Calu3 (cell line): ENCODE measurements at regions not wholly inside any gene's neighbourhood (a gene's known extent, or its start where the extent isn't known, plus 50 kb on each side); places are given as distances from the start of the nearest gene placed in this dataset.

Source experiments
- BruUV-seq: library from RNA; stranded (reverse); fragments of 400-500 nt; replicated peaks from 2 replicates; lab custom pipeline; 2021; lab: Mats Ljungman, UMichigan
- CTCF ChIA-PET: fragments of 300-600 bp; sonication (Branson Sonifier 250); formaldehyde crosslinking; loops from one replicate; lab custom pipeline; 2022; ENCODE audit warnings: antibody characterized with exemption; lab: Charles Lee
- DNase-seq: peaks from one replicate; pipeline ENCODE4 v3.0.0; 2022
- H3K27ac Mint-ChIP-seq: one replicate; pipeline ENCODE4 v1.8.0; 2022; ENCODE audit warnings: mixed read lengths; ENCODE audit not compliant: unreplicated experiment
- H3K27me3 Mint-ChIP-seq: one replicate; pipeline ENCODE4 v1.8.0; 2022; ENCODE audit warnings: mixed read lengths; ENCODE audit not compliant: unreplicated experiment
- H3K36me3 Mint-ChIP-seq: one replicate; pipeline ENCODE4 v1.8.0; 2022; ENCODE audit warnings: mild to moderate bottlenecking, moderate library complexity, mixed read lengths; ENCODE audit not compliant: insufficient read depth, unreplicated experiment
- H3K4me1 Mint-ChIP-seq: one replicate; pipeline ENCODE4 v1.8.0; 2022; ENCODE audit warnings: mild to moderate bottlenecking, low read depth, mixed read lengths; ENCODE audit not compliant: unreplicated experiment
- H3K4me3 Mint-ChIP-seq: one replicate; pipeline ENCODE4 v1.8.0; 2022; ENCODE audit warnings: mild to moderate bottlenecking, low read depth, moderate library complexity, mixed read lengths; ENCODE audit not compliant: unreplicated experiment
- H3K9me3 Mint-ChIP-seq: one replicate; pipeline ENCODE4 v1.8.0; 2022; ENCODE audit warnings: low read depth, mixed read lengths; ENCODE audit not compliant: unreplicated experiment
- CTCF ChIP-seq: fragments of 200-600 bp; IDR thresholded peaks from one replicate; pipeline ENCODE4 v1.8.0; 2022; ENCODE audit warnings: antibody characterized with exemption; ENCODE audit not compliant: unreplicated experiment
- intact Hi-C: fragments of 100-400 bp; cut with micrococcal nuclease; formaldehyde crosslinking; loops from one replicate; pipeline ENCODE4 v1.10.0; 2022; ENCODE audit not compliant: unreplicated experiment

DNA sequence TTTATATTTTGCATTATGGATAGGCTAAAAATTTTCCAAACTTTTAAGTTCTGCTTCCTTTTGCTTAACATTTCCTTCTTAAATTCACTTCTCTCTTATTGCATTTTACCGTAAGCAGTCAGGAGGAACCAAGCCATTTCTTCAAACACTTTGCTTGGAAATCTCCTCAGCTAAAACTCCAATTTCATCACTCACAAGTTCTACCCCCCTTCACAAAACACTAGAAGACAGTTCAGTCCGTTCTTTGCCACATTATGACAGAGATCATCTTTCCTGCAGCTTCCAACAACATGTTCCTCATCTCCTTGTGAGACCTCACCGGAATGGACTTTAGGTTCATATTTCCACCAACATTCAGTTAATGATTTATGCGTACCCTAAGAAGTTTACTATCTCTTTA, 79.2 kb upstream of the LY86 start:
- no peaks in the 10 kb centered on the region for H3K4me1 Mint-ChIP-seq
- no peaks in the 10 kb centered on the region for H3K9me3 Mint-ChIP-seq
- CTCF ChIA-PET = no interaction called here
- peaks cover 17% of the 10 kb centered on the region for H3K27me3 Mint-ChIP-seq
- no peak overlapping the region for H3K27ac Mint-ChIP-seq
- no peak overlapping the region for H3K4me3 Mint-ChIP-seq
- DNase-seq = no peak
- no peaks in the 10 kb centered on the region for H3K36me3 Mint-ChIP-seq
- no peak for TF ChIP-seq CTCF
- intact Hi-C loops = no loop called here
- BruUV-seq = no TSS peak

DNA sequence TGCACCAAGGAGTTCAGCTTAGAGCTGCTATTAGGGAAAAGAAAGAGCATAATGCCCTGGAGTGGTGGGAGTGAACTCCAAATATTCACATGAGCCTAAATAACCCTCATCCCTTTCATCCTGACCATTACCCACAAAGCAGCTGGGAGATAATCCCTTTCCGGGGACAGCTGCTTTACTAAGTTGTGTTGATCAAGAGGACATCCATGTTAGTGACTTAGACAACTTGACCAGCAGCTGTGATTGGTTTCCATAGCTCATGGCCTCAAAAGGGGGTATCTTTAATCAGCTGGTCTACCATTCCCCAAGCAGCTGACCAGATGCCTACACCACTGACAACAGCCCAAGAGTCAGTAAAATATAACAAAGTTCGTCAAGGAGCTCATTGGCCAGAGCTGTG, 75.8 kb upstream of the LY86 start:
- Mint-ChIP-seq H3K27me3 (peaks cover 31% of the 10 kb centered on the region), H3K4me3 (no peak overlapping the region), H3K4me1 (no peaks in the 10 kb centered on the region), H3K36me3 (no peaks in the 10 kb centered on the region), H3K27ac (no peak overlapping the region), H3K9me3 (no peaks in the 10 kb centered on the region)
- CTCF ChIA-PET = no interaction called here
- TF ChIP-seq CTCF = no peak
- intact Hi-C loops = no loop called here
- BruUV-seq = no TSS peak
- DNase-seq = no peak

DNA sequence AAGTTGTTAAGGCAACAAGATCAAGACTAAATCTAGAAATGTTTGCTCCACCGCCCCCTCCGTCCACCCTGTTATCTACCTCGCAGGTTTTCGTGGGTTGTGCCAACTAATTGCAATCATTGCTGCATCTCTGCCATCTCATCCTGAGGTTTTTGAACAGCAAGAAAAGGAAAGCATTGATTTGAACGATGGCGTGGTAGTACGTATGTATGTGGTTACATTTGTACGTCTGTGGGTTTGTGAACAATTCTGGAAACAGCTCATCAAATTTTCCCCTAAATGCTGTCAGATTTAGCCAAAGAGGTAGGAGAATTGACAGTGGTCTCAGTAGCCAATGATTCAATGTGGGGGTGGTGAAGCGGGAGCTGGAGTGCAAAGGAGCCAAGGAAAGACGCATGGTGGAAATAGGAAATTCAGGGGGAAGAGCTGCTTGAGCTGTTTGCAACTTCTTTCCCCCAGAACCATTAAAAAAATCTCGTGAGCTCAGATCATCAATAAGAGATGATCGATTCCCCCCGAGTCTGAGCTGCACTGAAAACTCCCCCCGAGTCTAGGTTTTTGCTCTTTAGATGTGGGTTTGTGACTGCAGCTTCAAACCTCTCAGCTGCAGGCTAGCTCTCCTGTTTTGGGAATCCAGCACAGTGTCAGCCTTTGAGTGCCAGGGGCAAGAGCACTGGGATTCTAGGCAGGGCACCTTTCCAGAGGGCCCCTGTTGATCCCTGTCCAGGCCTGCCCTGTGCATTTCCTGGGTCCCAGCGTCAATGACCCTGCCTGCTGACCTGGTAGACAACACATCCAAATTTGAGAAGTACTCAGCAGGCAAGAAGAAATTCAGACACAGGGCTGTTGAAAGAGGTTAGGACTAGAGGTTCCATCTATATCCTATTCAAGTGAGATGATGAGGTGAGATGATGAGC, 72.6 kb upstream of the LY86 start:
- CTCF ChIA-PET = interaction anchor here (1.4 kb wide), 1 partner anchor 9 kb away, joined by 3 read pairs; no protein-coding TSS in a partner anchor
- Mint-ChIP-seq H3K27me3 (peaks cover 64% of the 10 kb centered on the region), H3K9me3 (no peaks in the 10 kb centered on the region), H3K27ac (no peak overlapping the region), H3K36me3 (no peaks in the 10 kb centered on the region), H3K4me3 (no peak overlapping the region), H3K4me1 (no peaks in the 10 kb centered on the region)
- intact Hi-C loops = no loop called here
- TF ChIP-seq CTCF = no peak
- BruUV-seq = no TSS peak
- no peak for DNase-seq

DNA sequence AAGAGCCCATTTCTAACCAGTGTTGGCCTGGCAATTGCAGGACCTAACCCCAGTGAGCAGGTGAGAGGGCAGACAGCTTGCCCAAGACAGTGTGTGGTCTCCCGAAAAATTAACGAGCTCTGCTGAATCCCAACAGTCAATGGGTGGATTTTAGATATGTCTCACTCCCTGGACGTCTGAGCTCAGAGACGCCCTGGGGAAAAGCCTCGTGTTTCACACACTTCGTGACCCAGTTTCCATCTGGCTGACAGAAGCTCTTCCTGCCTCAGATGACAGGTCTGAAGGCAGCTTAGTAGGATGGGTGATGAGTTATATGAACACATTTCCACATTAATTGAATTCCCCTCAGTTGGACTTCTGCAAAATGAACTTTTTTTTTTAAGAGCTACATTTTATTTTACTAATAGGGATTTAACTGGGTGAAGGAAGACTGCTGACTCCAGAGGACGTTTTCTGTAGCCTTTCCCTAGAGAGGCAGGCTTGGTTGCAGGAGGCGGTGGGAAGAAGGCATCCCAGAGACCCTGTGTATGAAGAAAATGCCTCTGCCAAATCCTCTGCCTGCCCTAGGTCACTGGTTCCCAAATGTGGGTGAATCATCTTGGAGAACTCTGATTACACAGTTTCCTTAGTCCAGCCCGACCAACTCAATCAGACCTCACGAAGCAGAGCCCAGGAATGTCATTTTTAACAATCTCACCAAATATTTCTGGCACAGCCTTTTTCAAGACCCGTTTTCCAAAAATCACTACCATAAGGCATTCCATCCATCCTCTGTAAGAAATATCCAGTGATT, 71.7 kb upstream of the LY86 start:
- H3K4me1 Mint-ChIP-seq = no peaks in the 10 kb centered on the region
- no peak overlapping the region for H3K27ac Mint-ChIP-seq
- intact Hi-C loops = no loop called here
- H3K9me3 Mint-ChIP-seq = no peaks in the 10 kb centered on the region
- no TSS peak for BruUV-seq
- CTCF ChIA-PET = no interaction called here
- no peak for TF ChIP-seq CTCF
- DNase-seq = no peak
- no peak overlapping the region for H3K4me3 Mint-ChIP-seq
- H3K36me3 Mint-ChIP-seq = no peaks in the 10 kb centered on the region
- peaks cover 73% of the 10 kb centered on the region for H3K27me3 Mint-ChIP-seq
